AG09319 (cell line): ENCODE measurements at regions not wholly inside any gene's neighbourhood (a gene's known extent, or its start where the extent isn't known, plus 50 kb on each side); places are given as distances from the start of the nearest gene placed in this dataset.

Source experiments
- DNase-seq: peaks from one replicate; pipeline ENCODE4 v3.0.0-alpha.2; 2010; ENCODE audit warnings: low read depth; ENCODE audit errors: extremely low read depth
- TF ChIP-seq, protein P1 (sequence below): IDR thresholded peaks from 2 replicates; pipeline ENCODE4 v1.5.1; 2011; ENCODE audit warnings: low read depth, mild to moderate bottlenecking, inconsistent platforms, low read length, moderate library complexity

DNA sequence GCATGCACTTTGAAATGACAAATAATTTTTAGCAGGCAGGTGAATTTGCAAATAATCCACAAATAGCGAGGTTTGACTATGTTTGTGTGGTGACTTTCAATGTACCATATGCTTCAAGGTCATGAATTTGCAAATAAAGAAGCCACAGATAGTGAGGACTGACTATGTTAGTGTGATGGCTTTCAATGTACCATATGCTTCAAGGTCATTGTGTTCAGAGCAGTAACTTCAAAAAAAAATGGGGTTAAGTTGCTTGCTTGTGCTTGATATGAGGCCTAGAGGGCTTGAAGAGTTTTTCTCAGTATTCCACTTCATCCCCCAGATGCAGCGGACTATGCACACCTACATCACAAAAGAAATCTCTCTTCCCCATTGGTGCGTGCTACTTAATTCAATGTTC lies 602.9 kb upstream of the LRRTM4 start:
- TF ChIP-seq, protein P1, sequence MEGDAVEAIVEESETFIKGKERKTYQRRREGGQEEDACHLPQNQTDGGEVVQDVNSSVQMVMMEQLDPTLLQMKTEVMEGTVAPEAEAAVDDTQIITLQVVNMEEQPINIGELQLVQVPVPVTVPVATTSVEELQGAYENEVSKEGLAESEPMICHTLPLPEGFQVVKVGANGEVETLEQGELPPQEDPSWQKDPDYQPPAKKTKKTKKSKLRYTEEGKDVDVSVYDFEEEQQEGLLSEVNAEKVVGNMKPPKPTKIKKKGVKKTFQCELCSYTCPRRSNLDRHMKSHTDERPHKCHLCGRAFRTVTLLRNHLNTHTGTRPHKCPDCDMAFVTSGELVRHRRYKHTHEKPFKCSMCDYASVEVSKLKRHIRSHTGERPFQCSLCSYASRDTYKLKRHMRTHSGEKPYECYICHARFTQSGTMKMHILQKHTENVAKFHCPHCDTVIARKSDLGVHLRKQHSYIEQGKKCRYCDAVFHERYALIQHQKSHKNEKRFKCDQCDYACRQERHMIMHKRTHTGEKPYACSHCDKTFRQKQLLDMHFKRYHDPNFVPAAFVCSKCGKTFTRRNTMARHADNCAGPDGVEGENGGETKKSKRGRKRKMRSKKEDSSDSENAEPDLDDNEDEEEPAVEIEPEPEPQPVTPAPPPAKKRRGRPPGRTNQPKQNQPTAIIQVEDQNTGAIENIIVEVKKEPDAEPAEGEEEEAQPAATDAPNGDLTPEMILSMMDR: no peak
- DNase-seq: no peak

DNA sequence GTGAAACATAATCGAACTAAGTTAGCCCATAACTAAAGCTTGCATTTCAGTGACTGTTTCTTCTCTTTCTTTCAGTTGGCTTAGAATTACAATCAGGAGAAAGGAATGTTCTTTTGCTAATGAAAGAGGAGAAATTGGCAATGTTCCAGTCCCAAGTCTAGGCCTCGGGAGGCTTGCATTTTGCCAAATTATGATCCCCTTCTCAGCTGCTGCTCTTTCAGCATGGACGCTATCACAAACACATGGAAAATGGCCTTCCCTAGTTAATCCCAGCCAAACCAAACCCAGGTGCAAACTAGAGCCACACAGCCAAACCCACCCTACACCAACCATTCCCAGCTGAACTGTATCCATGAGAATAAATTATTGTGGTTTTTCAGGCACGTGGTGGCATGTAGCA lies 605.2 kb upstream of the LRRTM4 start:
- DNase-seq: no peak
- TF ChIP-seq, protein P1: no peak

DNA sequence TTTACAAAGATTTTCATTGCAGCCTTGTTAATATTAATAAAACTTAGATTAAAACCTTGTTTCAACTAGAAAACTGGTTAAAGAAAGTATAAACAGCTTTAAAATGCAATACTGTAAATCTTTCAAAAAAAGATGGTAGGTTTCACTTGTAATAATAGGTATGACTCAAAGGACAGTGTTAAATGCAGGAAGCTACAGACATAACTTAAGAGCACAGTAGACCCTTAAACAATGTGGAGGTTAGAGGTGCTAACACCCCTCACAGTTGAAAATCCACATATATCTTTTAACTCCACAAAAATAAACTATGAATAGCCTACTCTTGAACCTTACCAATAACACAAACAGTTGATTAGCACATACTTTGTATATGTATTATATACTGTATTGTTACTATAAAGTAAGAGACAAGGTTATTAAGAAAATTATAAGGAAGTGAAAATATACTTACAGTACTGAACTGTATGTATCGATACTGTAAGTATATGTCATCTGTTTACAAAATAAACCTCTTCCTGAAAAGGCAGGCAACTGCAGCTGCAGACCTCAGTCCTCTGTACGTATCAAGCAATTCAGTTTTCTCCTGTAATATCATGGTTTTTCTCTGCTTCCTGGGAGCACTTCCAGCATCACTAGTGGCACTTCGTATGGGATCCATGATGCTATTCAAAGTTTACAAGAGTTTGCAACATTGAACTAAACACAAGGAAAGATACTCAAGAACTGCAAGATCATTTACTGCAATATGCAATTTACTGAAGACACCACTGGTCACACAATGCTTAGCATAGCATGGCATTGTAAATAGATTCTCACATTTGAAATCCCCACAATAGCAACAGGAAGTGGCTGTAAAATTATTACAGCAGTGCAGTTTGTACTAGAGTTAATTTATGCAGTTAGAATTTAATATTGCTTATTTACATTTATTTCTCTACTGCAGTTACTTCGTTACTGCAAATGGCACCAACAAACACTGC lies 610.5 kb upstream of the LRRTM4 start:
- DNase-seq: no peak
- TF ChIP-seq, protein P1: no peak

DNA sequence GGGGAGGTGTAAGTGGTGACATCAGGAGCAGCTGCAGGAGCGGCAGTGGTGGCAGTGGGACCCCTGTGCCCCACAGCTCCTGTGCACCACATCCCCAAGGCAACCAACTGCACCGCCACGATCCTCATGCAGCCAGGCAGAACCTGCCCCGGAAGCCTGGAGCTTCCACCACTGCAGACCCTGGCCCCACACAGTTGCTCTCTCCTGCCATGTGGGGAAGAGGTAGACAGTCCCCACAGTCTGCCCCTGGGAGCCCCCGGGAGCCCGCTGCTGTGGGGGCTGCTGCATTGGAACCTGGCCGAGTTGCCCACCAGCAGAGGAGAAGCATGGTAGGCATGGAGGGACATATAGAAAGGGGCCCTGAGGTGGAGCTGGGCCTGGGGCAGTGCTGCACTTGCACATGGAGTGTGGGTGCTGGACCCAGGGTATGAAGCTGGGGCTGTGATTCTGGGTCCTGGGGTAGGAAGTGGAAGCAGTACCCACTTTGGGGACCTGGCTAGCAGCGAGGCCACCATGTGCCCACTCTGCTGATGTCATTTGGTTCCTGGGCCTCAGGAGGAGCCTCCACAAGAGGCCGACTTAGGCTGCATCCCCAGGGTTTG lies 623.3 kb upstream of the LRRTM4 start:
- TF ChIP-seq, protein P1: no peak
- DNase-seq: no peak

DNA sequence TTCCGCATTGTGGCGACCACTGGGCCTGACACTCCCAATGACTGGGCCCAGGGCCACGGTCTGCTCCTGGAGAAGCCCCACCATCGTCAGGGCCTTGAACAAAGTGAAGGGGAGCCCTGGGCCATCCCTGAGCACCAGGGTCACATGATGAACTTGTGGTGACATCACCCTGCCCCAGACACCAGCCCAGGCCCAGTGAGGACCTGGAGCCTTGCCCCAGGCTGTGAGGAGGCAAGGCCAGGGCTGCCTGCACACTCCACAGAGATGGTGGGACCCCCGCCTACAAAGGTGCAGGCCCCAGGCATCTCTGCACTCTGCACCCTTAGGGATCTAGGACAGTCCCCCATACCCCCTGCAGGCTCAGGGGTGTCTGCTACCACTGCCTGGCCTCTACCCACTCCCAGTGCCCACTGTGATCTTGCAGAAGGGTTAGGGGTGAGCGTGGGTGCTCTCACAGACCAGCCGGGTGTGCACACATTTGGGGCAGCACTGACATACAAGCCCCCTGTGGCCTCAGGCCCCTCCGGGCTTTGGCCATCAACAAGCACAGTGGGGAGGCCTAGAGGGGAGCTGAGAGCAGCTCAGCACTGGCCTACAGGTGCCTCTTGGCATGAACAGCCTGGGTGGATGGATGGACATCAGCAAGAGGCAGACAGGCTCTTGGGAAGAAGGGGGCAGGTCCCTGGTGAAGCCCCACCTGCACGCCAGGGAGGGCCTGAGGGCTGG lies 624.0 kb upstream of the LRRTM4 start:
- no peak for DNase-seq
- TF ChIP-seq, protein P1: no peak

DNA sequence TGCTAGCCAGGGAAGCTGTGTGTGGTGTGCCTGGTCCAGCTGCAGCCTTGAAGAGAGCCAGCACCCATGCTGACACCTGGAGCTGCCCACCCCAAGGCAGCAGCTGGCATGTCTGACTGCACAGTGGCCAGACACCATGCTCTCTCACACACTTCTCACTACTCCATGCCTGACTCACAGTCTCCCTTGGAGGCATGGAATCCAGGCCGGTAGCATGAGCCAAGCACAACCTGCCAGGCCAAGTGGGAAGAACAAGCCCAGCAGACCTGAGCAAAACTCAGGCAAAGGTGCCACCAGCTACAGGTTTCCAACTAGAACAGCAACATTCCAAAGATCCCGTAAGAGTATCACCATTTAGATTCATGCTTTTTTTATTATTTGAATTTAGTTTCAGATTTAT lies 625.3 kb upstream of the LRRTM4 start:
- DNase-seq: no peak
- TF ChIP-seq, protein P1: no peak
